GM10266 (cell line): ENCODE measurements at regions not wholly inside any gene's neighbourhood (a gene's known extent, or its start where the extent isn't known, plus 50 kb on each side); places are given as distances from the start of the nearest gene placed in this dataset.
A peak's percentile ranks its signal among the peaks of the same experiment; 100 is the strongest.

Experiments used
- DNase-seq: peaks from one replicate; pipeline ENCODE4 v3.0.0; 2012; ENCODE audit errors: extremely low spot score
- TF ChIP-seq, protein P1 (sequence below): IDR thresholded peaks from 2 replicates; pipeline ENCODE4 v1.5.1; 2012; ENCODE audit warnings: mild to moderate bottlenecking, low read depth; ENCODE audit not compliant: control insufficient read depth, insufficient read depth; ENCODE audit errors: missing control alignments

- DNase-seq: no peak
- TF ChIP-seq, protein P1, sequence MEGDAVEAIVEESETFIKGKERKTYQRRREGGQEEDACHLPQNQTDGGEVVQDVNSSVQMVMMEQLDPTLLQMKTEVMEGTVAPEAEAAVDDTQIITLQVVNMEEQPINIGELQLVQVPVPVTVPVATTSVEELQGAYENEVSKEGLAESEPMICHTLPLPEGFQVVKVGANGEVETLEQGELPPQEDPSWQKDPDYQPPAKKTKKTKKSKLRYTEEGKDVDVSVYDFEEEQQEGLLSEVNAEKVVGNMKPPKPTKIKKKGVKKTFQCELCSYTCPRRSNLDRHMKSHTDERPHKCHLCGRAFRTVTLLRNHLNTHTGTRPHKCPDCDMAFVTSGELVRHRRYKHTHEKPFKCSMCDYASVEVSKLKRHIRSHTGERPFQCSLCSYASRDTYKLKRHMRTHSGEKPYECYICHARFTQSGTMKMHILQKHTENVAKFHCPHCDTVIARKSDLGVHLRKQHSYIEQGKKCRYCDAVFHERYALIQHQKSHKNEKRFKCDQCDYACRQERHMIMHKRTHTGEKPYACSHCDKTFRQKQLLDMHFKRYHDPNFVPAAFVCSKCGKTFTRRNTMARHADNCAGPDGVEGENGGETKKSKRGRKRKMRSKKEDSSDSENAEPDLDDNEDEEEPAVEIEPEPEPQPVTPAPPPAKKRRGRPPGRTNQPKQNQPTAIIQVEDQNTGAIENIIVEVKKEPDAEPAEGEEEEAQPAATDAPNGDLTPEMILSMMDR: no peak
Measured at GRCh38 chr5:61924251-61924650, 381.8 kb upstream of the KIF2A start.

GRCh38 chr5:61926911-61927310 lies 379.1 kb upstream of the KIF2A start:
- TF ChIP-seq, protein P1: no peak
- no peak for DNase-seq

DNA sequence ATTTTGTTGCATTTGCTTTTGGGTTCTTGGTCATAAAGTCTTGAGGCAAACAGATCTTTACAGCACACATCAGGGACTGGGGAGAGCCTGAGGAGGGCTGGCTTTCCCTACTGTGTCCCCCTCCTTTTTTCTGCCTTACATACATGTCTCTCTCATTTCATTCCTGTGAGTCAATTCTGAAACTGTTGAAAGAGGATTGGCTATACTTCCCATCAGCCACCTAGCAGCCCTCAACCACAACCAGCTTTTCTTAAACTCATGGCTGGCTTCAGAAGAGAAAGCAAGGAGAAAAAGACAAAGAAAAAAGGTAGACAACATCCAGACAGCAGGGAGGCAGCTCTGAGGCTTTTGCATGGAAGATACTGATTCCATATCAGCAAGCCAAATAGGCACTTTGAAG lies 374.8 kb upstream of the KIF2A start:
- TF ChIP-seq, protein P1: no peak
- no peak for DNase-seq

DNA sequence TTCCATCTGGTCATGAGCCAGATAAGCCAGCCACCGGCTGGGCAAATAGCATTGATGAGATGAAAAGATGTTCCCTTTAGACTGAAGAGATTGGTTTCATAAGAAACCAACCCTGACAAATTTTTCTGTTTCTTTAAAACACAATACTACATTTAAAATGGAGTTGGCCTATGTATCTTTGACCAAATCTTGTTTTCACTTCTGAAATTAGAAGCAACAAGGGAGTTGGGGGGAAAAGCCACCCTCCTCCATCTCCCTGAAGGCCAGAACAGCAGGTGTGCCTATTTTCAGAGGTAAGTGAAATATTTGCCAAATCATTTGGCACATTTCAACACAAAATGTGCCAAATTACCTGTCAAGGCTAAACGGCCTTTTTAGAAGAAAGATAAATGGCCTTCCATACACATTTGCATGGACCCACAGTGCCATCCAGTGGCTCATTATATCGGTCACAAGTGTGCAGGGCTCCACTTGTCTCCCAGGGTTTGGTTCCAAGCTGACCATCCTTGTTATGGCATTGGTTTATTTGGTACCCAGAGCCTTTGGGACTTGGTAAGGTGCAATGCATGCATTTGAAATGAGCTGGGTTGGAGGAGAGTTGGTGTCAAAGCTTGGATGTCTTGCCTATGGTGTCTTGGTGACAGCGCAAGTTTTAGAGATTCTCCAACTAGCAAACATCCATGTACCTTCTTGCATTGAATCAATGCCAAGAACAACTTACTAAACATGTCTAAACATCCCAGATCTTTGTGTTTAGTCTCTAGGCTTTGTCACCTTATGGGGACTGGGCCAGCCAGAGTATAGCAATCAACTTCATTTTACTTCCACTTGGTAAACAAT lies 372.0 kb upstream of the KIF2A start:
- DNase-seq: peak; percentile 36
- TF ChIP-seq, protein P1: peak; percentile 57

DNA sequence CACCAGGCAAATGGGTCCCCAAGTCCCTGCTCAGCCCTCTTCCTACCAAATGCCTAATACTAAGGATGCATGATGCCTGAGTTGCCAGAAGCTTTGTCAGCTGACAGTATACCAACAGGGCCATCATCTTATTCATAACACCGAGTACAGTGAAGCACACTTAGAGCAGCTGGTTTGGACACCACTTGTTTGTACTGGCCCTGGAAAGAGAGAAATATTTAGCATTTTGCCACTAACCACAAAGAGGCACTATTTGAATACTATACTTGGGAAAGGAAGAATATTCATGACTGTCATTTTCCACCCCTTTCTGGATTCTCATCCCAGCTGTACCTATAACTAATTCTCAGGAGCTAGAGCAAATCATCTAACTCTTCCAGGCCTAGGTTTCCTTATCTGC lies 364.4 kb upstream of the KIF2A start:
- TF ChIP-seq, protein P1: no peak
- no peak for DNase-seq

DNA sequence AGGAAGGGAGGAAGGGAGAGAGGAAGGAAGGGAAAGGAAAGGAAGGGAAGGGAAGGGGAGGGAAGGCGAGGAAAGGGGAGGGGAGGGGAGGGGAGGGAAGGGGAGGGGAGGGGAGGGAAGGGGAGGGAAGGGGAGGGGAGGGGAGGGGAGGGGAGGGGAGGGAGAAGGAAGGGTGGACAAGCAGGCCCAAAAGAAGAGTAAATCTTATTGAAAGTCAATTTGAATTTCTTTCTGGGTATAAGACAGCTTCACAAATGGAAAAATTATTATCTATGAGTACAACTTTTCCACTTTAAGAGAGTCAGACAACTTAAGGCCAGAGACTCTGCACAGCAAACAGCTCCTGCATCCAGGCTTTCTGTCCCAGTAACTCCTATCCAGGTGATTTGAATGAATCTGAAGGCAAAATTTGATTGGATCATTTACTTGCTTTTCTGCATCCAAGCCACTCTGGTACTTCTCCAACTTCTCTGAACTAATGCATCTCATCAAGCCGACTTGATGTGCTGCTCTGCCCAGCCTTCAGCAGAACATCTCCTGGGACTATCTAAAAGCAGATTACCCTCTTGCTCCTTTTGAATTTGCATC lies 363.4 kb upstream of the KIF2A start:
- DNase-seq: no peak
- TF ChIP-seq, protein P1: no peak

DNA sequence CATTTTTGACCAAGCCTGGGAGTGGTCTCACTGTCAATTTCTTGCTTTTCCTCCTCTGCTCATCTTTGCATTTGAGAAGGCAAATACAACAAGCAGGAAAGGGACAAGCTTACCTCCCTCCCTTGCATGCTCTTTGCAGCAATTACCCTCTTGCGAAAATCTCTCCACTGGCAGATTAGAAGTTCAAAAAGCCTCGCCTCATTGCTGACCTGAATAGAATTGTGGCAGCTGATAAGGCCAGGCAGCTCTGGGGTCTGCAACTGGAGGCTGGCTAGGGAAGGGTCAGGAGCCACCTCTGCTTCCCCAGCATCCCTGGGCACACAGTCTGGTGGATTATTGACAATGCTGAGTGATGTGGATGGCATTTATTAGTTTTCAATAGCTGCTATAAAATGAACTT lies 362.3 kb upstream of the KIF2A start:
- TF ChIP-seq, protein P1: no peak

More for the DNA sequence above, 362.3 kb upstream of the KIF2A start:
- DNase-seq: no peak
